ENCODE measurements at regions not wholly inside any gene's neighbourhood (a gene's known extent, or its start where the extent isn't known, plus 50 kb on each side); places are given as distances from the start of the nearest gene placed in this dataset.

GRCh38 chr15:38683382-38684242 is 119.0 kb upstream of the RASGRP1 start:
- no peak for TF ChIP-seq FOXO4 (CRISPR knock-in tag; conservative IDR thresholded peaks at IDR 0.05)
- TF ChIP-seq MED1 (CRISPR knock-in tag; IDR thresholded peaks at IDR 0.05), result no peak
- no peak for TF ChIP-seq MYC (CRISPR knock-in tag; IDR thresholded peaks at IDR 0.05; ENCODE audit: borderline replicate concordance)
- TF ChIP-seq FOXJ3 (CRISPR knock-in tag; IDR thresholded peaks at IDR 0.05; ENCODE audit: borderline replicate concordance), result no peak
- TF ChIP-seq MED8 (CRISPR knock-in tag; IDR thresholded peaks at IDR 0.05; ENCODE audit: insufficient replicate concordance), result no peak
